NCI-H1694 (cell line): ENCODE measurements at regions not wholly inside any gene's neighbourhood (a gene's known extent, or its start where the extent isn't known, plus 50 kb on each side); places are given as distances from the start of the nearest gene placed in this dataset.
"Not testable (repeated sequence)": the region's sequence is repeated elsewhere in the genome, so short reads cannot be mapped to it uniquely, and the experiment has no call there.

ENCODE experiments used
- DNase-seq: peaks from one replicate; lab custom pipeline; 2025; lab: John Stamatoyannopoulos, UW

DNA sequence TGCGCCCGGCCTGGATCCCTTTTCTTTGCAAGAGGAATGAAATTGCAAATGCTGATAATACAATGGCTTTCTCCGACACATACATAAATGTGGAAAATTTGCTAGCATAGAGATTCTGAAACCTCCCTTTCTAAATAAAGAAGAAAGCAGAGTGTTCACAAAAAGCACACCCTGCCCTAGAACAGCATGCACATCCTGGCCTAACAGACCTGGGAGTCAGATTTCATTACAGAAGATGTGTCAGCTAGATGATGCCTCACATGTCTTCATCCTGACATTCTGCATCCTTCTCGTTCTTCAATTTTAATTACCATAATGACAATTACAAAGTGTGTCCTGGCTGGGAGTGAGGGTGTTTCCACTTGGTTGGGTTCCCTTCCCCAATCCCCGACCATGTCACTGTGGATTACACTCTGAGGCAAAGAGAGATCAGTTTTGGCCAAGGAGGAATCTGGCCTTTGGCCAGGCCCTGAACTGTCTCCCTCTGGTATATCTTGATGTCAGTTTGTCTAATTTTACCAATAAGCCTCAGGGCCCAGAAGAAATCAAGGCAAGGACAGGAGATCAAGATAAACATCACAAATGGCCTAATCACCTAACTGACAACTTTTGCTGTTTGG lies 104.9 kb upstream of the SPATA12 start:
- DNase-seq: no peak

DNA sequence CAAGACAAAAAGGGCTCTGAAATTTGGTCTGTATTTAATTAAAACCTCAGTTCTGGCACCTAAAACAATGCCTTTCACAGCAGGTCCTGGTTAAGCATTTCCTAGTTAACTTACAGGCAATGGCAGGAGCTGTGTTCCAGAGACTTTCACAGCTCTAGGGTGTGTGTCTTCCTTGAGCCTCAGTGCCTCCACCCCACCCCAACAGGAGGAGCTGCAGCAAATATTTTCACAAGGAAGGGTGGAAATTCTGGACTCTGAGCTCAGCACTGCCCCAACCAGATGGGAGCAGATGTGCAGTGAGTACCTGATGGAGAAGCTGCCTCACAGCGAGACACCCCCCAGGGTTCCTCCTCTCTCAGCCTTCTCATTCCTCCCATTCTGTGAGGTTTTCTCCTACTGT lies 106.3 kb upstream of the SPATA12 start:
- no peak for DNase-seq

- no peak for DNase-seq
Observed at GRCh38 chr3:56952846-56953245, 107.6 kb upstream of the SPATA12 start.

DNA sequence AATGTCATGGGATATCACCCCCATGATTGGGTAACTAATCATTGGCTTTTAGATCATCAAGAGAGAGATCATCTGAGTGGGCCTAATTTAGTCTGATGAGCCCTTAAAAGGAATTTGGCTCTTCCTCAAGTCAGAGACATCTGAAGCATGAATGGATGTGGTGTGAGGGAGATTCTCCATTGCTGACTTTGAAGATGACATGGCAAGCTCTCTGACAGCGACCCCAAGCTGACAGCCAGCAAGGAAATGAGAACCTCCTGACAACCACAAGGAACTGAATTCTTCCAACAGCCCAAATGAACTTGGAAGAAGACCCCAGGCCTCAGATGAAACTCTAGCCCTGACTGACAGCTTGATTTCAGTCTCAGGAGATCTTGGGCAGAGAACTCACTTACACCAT lies 108.4 kb upstream of the SPATA12 start:
- DNase-seq: no peak

DNA sequence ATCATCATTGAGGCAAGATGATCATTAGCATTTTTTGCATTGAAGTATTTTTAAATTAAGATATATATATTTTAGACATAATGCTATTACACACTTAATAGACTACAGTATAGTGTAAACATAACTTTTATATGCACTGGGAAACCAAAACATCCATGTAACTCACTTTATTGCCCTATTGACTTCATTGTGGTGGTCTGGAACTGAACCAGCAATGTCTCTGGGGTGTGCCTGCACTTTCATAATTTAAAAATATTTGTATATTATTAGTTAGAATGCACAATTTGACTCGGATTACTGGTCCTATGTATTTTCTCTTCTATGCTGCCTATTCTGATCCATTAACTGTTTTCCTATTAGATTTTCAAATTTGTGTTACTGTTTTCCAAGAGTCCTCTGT lies 109.1 kb upstream of the SPATA12 start:
- no peak for DNase-seq

GRCh38 chr3:56945378-56945777 lies 115.1 kb upstream of the SPATA12 start:
- not testable (repeated sequence) for DNase-seq

DNA sequence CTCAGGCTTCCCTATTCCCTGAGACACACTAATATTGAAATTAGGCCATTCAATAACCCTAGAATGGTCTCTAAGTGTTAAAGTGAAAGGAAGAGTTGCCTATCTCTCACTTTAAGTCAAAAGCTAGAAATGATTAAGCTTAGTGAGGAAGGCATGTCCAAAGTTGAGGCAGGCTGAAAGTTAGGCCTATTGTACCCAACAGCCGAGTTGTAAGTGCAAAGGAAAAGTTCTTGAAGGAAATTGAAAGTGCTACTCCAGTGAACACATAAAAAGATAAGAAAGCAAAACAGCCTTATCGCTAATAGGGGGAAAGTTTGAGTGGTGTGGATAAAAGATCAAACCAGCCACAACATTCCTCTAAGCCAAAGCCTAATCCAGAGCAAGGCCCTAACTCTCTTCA lies 117.9 kb upstream of the SPATA12 start:
- no peak for DNase-seq

GRCh38 chr3:56940976-56941375 lies 119.5 kb upstream of the SPATA12 start:
- peak; percentile 9 for DNase-seq

- DNase-seq: peak; percentile 15
Observed at GRCh38 chr3:56940321-56940720, 120.1 kb upstream of the SPATA12 start.

DNA sequence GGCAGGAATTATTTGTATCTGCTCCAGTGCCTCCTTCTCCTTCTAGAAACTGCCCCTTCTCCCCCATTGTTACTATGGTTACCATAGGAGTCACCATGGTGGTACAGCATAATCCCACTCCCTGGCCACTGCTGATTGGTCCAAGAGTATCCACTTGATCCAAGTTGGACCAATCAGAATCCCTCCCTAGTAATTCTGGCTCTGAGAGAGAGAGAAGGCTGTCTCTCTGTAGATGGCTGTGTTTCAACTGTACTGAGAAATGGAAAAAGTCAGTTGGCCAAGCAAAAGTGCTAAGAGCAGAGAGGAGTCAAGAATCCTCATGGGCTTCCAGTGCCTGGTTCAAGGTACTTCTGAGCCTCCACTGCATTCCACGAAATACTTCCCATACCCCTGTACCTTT lies 120.6 kb upstream of the SPATA12 start:
- DNase-seq: no peak

DNA sequence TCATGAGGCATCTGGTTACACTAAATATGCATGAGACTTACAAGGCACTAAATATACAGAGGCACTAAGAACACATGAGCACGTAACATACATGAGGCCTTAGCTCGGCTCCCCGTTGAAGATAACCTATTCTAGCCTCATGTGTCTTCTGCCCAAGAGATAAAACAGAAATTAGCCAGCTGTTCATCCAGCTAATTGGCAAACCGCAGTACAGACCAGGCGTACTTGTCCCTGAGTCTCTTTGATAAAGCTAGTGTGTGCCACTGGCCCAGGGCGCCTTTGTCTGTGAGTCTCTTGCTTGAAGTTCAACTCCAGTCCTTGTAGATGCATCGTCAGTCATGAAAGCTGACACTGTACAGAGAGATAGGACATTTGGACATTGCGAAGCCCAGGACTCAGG lies 121.9 kb upstream of the SPATA12 start:
- DNase-seq: no peak

DNA sequence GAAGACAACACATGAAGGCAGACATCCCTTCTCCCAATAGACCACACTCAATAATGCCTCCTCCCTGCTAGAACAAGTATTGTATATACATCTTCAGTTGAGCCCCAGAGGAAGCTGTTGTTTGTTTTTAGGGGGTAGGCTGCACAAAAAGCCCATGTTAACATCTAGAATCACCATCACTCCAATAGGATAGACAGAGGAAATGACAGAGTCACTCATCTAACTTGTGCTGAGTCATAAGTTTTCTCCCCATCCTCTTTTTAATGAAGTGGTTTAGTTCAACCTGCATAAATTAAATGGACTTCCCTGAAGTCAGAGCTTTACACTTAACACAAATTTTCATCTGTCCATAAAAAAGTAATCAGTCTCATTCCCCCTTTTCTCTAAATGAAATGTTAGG lies 122.9 kb upstream of the SPATA12 start:
- no peak for DNase-seq

DNA sequence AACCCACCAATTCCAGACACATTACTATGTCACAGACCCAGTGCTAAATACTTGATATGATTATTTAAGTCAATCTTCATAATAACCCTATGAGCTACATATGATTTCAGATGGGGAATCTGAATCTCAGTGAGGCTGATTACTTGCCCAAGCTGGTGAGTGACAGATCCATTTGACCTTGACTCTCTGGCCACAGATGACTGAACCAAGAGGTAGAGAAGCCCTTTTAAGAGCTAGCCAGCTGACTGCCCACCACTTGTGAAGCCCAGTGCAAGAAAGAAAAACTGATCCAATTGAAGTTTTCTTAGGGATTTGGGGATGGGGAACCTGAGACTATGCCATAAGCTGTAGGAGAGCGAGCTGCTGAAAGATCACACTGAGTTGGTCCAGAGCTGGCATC lies 124.7 kb upstream of the SPATA12 start:
- no peak for DNase-seq

GRCh38 chr3:56934481-56934880 lies 126.0 kb upstream of the SPATA12 start:
- DNase-seq: not testable (repeated sequence)

DNA sequence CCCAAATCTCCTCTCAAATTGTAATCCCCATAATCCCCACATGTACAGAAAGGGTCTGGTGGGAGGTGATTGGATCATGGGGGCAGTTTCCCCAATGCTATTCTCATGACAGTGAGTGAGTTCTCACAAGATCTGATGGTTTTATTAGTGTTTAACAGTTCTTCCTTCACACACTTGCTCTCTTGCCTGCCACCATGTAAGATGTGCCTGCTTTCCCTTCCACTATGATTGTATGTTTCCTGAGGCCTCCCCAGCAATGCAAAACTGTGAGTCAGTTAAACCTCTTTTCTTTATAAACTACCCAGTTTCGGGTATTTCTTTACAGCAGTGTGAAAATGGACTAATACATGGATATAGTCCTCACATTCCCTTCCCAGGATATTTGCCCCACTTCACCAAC lies 126.7 kb upstream of the SPATA12 start:
- DNase-seq: no peak

DNA sequence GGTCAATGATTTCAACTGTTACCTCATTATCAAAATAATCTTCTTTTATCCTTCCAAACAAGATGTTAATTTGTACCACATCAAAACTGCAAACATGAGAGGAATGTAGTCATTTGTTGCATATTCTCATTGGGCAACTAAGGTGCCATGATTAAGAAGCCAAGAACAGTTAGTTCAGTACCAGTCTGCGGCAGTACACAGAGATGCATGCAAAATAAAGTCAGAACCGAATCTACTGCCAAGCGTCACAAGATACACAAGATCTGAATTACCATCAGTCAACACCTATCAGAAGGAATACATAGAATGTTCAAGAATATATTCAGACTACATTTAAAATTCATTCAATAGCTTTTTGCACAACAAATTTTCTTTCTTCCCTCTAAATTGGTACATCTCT lies 127.6 kb upstream of the SPATA12 start:
- no peak for DNase-seq

- no peak for DNase-seq
Observed at GRCh38 chr3:56931836-56932235, 128.6 kb upstream of the SPATA12 start.

- no peak for DNase-seq
Observed at GRCh38 chr3:56930706-56931105, 129.0 kb upstream of the ARHGEF3 start.

- no peak for DNase-seq
Observed at GRCh38 chr3:56929809-56930615, 128.3 kb upstream of the ARHGEF3 start.

GRCh38 chr3:56928379-56929068 lies 126.8 kb upstream of the ARHGEF3 start:
- DNase-seq: no peak

DNA sequence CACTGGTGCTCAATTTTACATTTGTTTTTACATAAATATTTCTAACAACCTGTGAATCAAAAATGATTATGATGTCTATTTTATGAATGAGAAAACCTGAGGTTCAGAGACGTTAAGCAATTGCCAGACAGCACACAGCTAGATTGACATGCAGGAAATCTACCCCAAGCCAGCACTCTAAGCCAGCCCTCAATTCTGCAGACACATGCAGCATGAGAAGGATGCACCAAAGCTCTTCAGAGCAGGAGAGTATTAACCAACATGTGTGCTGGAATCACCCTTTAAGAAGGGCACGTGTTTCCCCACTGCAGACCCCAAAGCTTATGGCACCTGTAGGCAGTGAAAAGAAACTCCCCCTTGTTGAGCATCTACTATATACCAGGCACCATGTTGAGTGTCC lies 126.1 kb upstream of the ARHGEF3 start:
- no peak for DNase-seq

GRCh38 chr3:56926947-56927282 lies 125.2 kb upstream of the ARHGEF3 start:
- no peak for DNase-seq

GRCh38 chr3:56926243-56926946 lies 124.6 kb upstream of the ARHGEF3 start:
- no peak for DNase-seq
